SHP77 (cell line): ENCODE measurements at regions not wholly inside any gene's neighbourhood (a gene's known extent, or its start where the extent isn't known, plus 50 kb on each side); places are given as distances from the start of the nearest gene placed in this dataset.

Experiments used
- DNase-seq, 2 experiments: peaks; one replicate each; lab custom pipeline; 2025; lab: John Stamatoyannopoulos, UW

GRCh38 chr7:115132096-115132495 is 210.2 kb downstream of the MDFIC start:
- no peak for DNase-seq

GRCh38 chr7:115128154-115128553 is 206.3 kb downstream of the MDFIC start:
- DNase-seq = no peak

- DNase-seq = no peak
Observed at GRCh38 chr7:115127399-115128021, 205.6 kb downstream of the MDFIC start.

GRCh38 chr7:115125750-115126149 is 203.9 kb downstream of the MDFIC start:
- no peak for DNase-seq

- DNase-seq = no peak
Observed at GRCh38 chr7:115125312-115125711, 203.4 kb downstream of the MDFIC start.

GRCh38 chr7:115124409-115124939 is 202.6 kb downstream of the MDFIC start:
- DNase-seq = no peak

- DNase-seq = no peak
Observed at GRCh38 chr7:115123441-115123840, 201.5 kb downstream of the MDFIC start.

GRCh38 chr7:115122388-115122787 is 200.5 kb downstream of the MDFIC start:
- DNase-seq = no peak

- no peak for DNase-seq
Observed at GRCh38 chr7:115117748-115118147, 195.9 kb downstream of the MDFIC start.

- no peak for DNase-seq
Observed at GRCh38 chr7:115116773-115117715, 195.2 kb downstream of the MDFIC start.

GRCh38 chr7:115113776-115114175 is 191.9 kb downstream of the MDFIC start:
- DNase-seq = no peak

- DNase-seq = no peak
Observed at GRCh38 chr7:115113131-115113530, 191.2 kb downstream of the MDFIC start.

GRCh38 chr7:115110523-115110922 is 188.6 kb downstream of the MDFIC start:
- no peak for DNase-seq

GRCh38 chr7:115106316-115106715 is 184.4 kb downstream of the MDFIC start:
- no peak for DNase-seq

GRCh38 chr7:115102738-115103137 is 180.8 kb downstream of the MDFIC start:
- DNase-seq = no peak

GRCh38 chr7:115101199-115101598 is 179.3 kb downstream of the MDFIC start:
- no peak for DNase-seq

- DNase-seq = peak in 1 of 2 experiments; percentile 19
Observed at GRCh38 chr7:115099906-115100305, 178.0 kb downstream of the MDFIC start.

GRCh38 chr7:115097175-115097671 is 175.3 kb downstream of the MDFIC start:
- no peak for DNase-seq

- no peak for DNase-seq
Observed at GRCh38 chr7:115096262-115096661, 174.4 kb downstream of the MDFIC start.

- no peak for DNase-seq
Observed at GRCh38 chr7:115094163-115094562, 172.3 kb downstream of the MDFIC start.

- no peak for DNase-seq
Observed at GRCh38 chr7:115088893-115089292, 167.0 kb downstream of the MDFIC start.

GRCh38 chr7:115087437-115087836 is 165.5 kb downstream of the MDFIC start:
- DNase-seq = no peak
